ENCODE measurements at regions not wholly inside any gene's neighbourhood (a gene's known extent, or its start where the extent isn't known, plus 50 kb on each side); places are given as distances from the start of the nearest gene placed in this dataset.

GRCh38 chr7:120097774-120098173, 175.2 kb upstream of the KCND2 start:
- in situ Hi-C loops (cut with MboI; ENCODE audit: low sequenced_read_pairs) = no loop called here

- in situ Hi-C loops (cut with MboI; ENCODE audit: low sequenced_read_pairs) = no loop called here
Observed at GRCh38 chr7:120108376-120108775, 164.6 kb upstream of the KCND2 start.

GRCh38 chr7:120110169-120110568, 162.8 kb upstream of the KCND2 start:
- in situ Hi-C loops (cut with MboI; ENCODE audit: low sequenced_read_pairs) = no loop called here

GRCh38 chr7:120114626-120115025, 158.3 kb upstream of the KCND2 start:
- in situ Hi-C loops (cut with MboI; ENCODE audit: low sequenced_read_pairs) = no loop called here

- in situ Hi-C loops (cut with MboI; ENCODE audit: low sequenced_read_pairs) = no loop called here
Observed at GRCh38 chr7:120123528-120123927, 149.4 kb upstream of the KCND2 start.

GRCh38 chr7:120131096-120131839, 141.7 kb upstream of the KCND2 start:
- in situ Hi-C loops (cut with MboI; ENCODE audit: low sequenced_read_pairs) = no loop called here

GRCh38 chr7:120138497-120138896, 134.5 kb upstream of the KCND2 start:
- in situ Hi-C loops (cut with MboI; ENCODE audit: low sequenced_read_pairs) = no loop called here

GRCh38 chr7:120156476-120156875, 116.5 kb upstream of the KCND2 start:
- in situ Hi-C loops (cut with MboI; ENCODE audit: low sequenced_read_pairs) = no loop called here

GRCh38 chr7:120160166-120160565, 112.8 kb upstream of the KCND2 start:
- in situ Hi-C loops (cut with MboI; ENCODE audit: low sequenced_read_pairs) = no loop called here

GRCh38 chr7:120163449-120163848, 109.5 kb upstream of the KCND2 start:
- in situ Hi-C loops (cut with MboI; ENCODE audit: low sequenced_read_pairs) = no loop called here

- in situ Hi-C loops (cut with MboI; ENCODE audit: low sequenced_read_pairs) = no loop called here
Observed at GRCh38 chr7:120165227-120165626, 107.7 kb upstream of the KCND2 start.

GRCh38 chr7:120168066-120168465, 104.9 kb upstream of the KCND2 start:
- in situ Hi-C loops (cut with MboI; ENCODE audit: low sequenced_read_pairs) = no loop called here

GRCh38 chr7:120169996-120170783, 102.8 kb upstream of the KCND2 start:
- in situ Hi-C loops (cut with MboI; ENCODE audit: low sequenced_read_pairs) = no loop called here

- in situ Hi-C loops (cut with MboI; ENCODE audit: low sequenced_read_pairs) = no loop called here
Observed at GRCh38 chr7:120170834-120171233, 102.1 kb upstream of the KCND2 start.

- in situ Hi-C loops (cut with MboI; ENCODE audit: low sequenced_read_pairs) = no loop called here
Observed at GRCh38 chr7:120171406-120171805, 101.6 kb upstream of the KCND2 start.

GRCh38 chr7:120180221-120180620, 92.8 kb upstream of the KCND2 start:
- in situ Hi-C loops (cut with MboI; ENCODE audit: low sequenced_read_pairs) = no loop called here

- in situ Hi-C loops (cut with MboI; ENCODE audit: low sequenced_read_pairs) = no loop called here
Observed at GRCh38 chr7:120181499-120181898, 91.5 kb upstream of the KCND2 start.

- in situ Hi-C loops (cut with MboI; ENCODE audit: low sequenced_read_pairs) = no loop called here
Observed at GRCh38 chr7:120184866-120185265, 88.1 kb upstream of the KCND2 start.

- in situ Hi-C loops (cut with MboI; ENCODE audit: low sequenced_read_pairs) = no loop called here
Observed at GRCh38 chr7:120185940-120186682, 86.9 kb upstream of the KCND2 start.

- in situ Hi-C loops (cut with MboI; ENCODE audit: low sequenced_read_pairs) = no loop called here
Observed at GRCh38 chr7:120186688-120187087, 86.3 kb upstream of the KCND2 start.

- in situ Hi-C loops (cut with MboI; ENCODE audit: low sequenced_read_pairs) = no loop called here
Observed at GRCh38 chr7:120189623-120190022, 83.4 kb upstream of the KCND2 start.

- in situ Hi-C loops (cut with MboI; ENCODE audit: low sequenced_read_pairs) = no loop called here
Observed at GRCh38 chr7:120190109-120190508, 82.9 kb upstream of the KCND2 start.

Data from HL-60/S4 treated with phorbol 12-myristate 13-acetate at 8.2 ng/mL for 4 days and 3 days (cell line).